Stimulated activated naive B cell treated with anti-CD40 and anti-IgM and Interleukin-4, amounts not matched to agents 10 μg/mL and 1 μg/mL and 100 μg/mL, for 72 hours (primary cell): ENCODE measurements at regions not wholly inside any gene's neighbourhood (a gene's known extent, or its start where the extent isn't known, plus 50 kb on each side); places are given as distances from the start of the nearest gene placed in this dataset.
A peak's percentile ranks its signal among the peaks of the same experiment; 100 is the strongest.

Experiments used
- ATAC-seq, 2 donors: fragments of 150-1000 bp; cut with Tn5 transposase; replicated peaks; 2 replicates each; pipeline ENCODE4 v1.10.0; 2021; ENCODE audit warnings: moderate library complexity in 1 of 2
- DNase-seq: peaks from one replicate; pipeline ENCODE4 v3.0.0; 2021
- H3K27ac Mint-ChIP-seq: one replicate; pipeline ENCODE4 v1.8.0; 2022; ENCODE audit warnings: mild to moderate bottlenecking, mixed read lengths
- H3K27me3 Mint-ChIP-seq, 2 donors: one replicate each; pipeline ENCODE4 v1.8.0; 2022; ENCODE audit warnings: mixed read lengths in 2 of 2
- H3K36me3 Mint-ChIP-seq, 2 donors: one replicate each; pipeline ENCODE4 v1.8.0; 2022; ENCODE audit warnings: mixed read lengths in 2 of 2, mild to moderate bottlenecking in 1 of 2
- H3K4me1 Mint-ChIP-seq, 2 donors: one replicate each; pipeline ENCODE4 v1.8.0; 2022; ENCODE audit warnings: mixed read lengths in 2 of 2, mild to moderate bottlenecking in 1 of 2
- H3K4me3 Mint-ChIP-seq, 2 donors: one replicate each; pipeline ENCODE4 v1.8.0; 2022; ENCODE audit warnings: mild to moderate bottlenecking in 2 of 2, mixed read lengths in 2 of 2, moderate library complexity in 1 of 2
- H3K9me3 Mint-ChIP-seq, 2 donors: one replicate each; pipeline ENCODE4 v1.8.0; 2022; ENCODE audit warnings: mixed read lengths in 2 of 2, mild to moderate bottlenecking in 1 of 2

GRCh38 chr3:181300033-181300432 is 310.5 kb upstream of the DNAJC19 start:
- peaks cover 6 to 8% of the 10 kb centered on the region in 2 donors for H3K27me3 Mint-ChIP-seq
- H3K27ac Mint-ChIP-seq: no peak overlapping the region
- no peak for ATAC-seq
- H3K9me3 Mint-ChIP-seq: peaks cover 0 to 1% of the 10 kb centered on the region in 2 donors
- no peak overlapping the region for H3K4me3 Mint-ChIP-seq
- no peak for DNase-seq
- no peaks in the 10 kb centered on the region for H3K4me1 Mint-ChIP-seq
- H3K36me3 Mint-ChIP-seq: no peaks in the 10 kb centered on the region

GRCh38 chr3:181298421-181298820 is 308.9 kb upstream of the DNAJC19 start:
- DNase-seq (no peak), ATAC-seq (no peak)
- Mint-ChIP-seq H3K27ac (no peak overlapping the region), H3K9me3 (peaks cover 0 to 1% of the 10 kb centered on the region in 2 donors), H3K36me3 (no peaks in the 10 kb centered on the region), H3K27me3 (peaks cover 5 to 6% of the 10 kb centered on the region in 2 donors), H3K4me3 (no peak overlapping the region), H3K4me1 (no peaks in the 10 kb centered on the region)

GRCh38 chr3:181292984-181293383 is 303.4 kb upstream of the DNAJC19 start:
- no peak overlapping the region for H3K27ac Mint-ChIP-seq
- no peak for ATAC-seq
- no peaks in the 10 kb centered on the region for H3K36me3 Mint-ChIP-seq
- H3K27me3 Mint-ChIP-seq: peaks cover 0 to 1% of the 10 kb centered on the region in 2 donors
- no peaks in the 10 kb centered on the region for H3K4me1 Mint-ChIP-seq
- DNase-seq: no peak
- H3K4me3 Mint-ChIP-seq: no peak overlapping the region
- H3K9me3 Mint-ChIP-seq: no peaks in the 10 kb centered on the region

GRCh38 chr3:181290941-181291340 is 301.4 kb upstream of the DNAJC19 start:
- no peak overlapping the region for H3K4me3 Mint-ChIP-seq
- H3K9me3 Mint-ChIP-seq: no peaks in the 10 kb centered on the region
- ATAC-seq (no peak), DNase-seq (no peak)
- no peaks in the 10 kb centered on the region for H3K4me1 Mint-ChIP-seq
- H3K27me3 Mint-ChIP-seq: no peaks in the 10 kb centered on the region
- no peaks in the 10 kb centered on the region for H3K36me3 Mint-ChIP-seq
- H3K27ac Mint-ChIP-seq: no peak overlapping the region

- Mint-ChIP-seq H3K27me3 (peaks cover 0 to 2% of the 10 kb centered on the region in 2 donors), H3K27ac (no peak overlapping the region), H3K4me3 (no peak overlapping the region), H3K9me3 (no peaks in the 10 kb centered on the region), H3K36me3 (no peaks in the 10 kb centered on the region), H3K4me1 (no peaks in the 10 kb centered on the region)
- DNase-seq (no peak), ATAC-seq (no peak)
Measured at GRCh38 chr3:181289306-181289705, 299.8 kb upstream of the DNAJC19 start.

GRCh38 chr3:181288145-181288544 is 298.6 kb upstream of the DNAJC19 start:
- no peak overlapping the region for H3K27ac Mint-ChIP-seq
- DNase-seq (no peak), ATAC-seq (no peak)
- H3K27me3 Mint-ChIP-seq: peaks cover 3 to 6% of the 10 kb centered on the region in 2 donors
- H3K4me3 Mint-ChIP-seq: no peak overlapping the region
- no peaks in the 10 kb centered on the region for H3K9me3 Mint-ChIP-seq
- no peaks in the 10 kb centered on the region for H3K36me3 Mint-ChIP-seq
- no peaks in the 10 kb centered on the region for H3K4me1 Mint-ChIP-seq

GRCh38 chr3:181279239-181279565 is 289.7 kb upstream of the DNAJC19 start:
- H3K4me1 Mint-ChIP-seq: no peaks in the 10 kb centered on the region
- ATAC-seq (no peak), DNase-seq (no peak)
- no peak overlapping the region for H3K27ac Mint-ChIP-seq
- no peaks in the 10 kb centered on the region for H3K9me3 Mint-ChIP-seq
- H3K4me3 Mint-ChIP-seq: no peak overlapping the region
- no peaks in the 10 kb centered on the region for H3K36me3 Mint-ChIP-seq
- peaks cover 6 to 11% of the 10 kb centered on the region in 2 donors for H3K27me3 Mint-ChIP-seq

GRCh38 chr3:181278468-181279238 is 289.1 kb upstream of the DNAJC19 start:
- H3K4me3 Mint-ChIP-seq: no peak overlapping the region
- ATAC-seq (no peak), DNase-seq (no peak)
- H3K4me1 Mint-ChIP-seq: no peaks in the 10 kb centered on the region
- H3K27ac Mint-ChIP-seq: no peak overlapping the region
- H3K27me3 Mint-ChIP-seq: peaks cover 6 to 9% of the 10 kb centered on the region in 2 donors
- H3K36me3 Mint-ChIP-seq: no peaks in the 10 kb centered on the region
- H3K9me3 Mint-ChIP-seq: no peaks in the 10 kb centered on the region

GRCh38 chr3:181276358-181276896 is 286.9 kb upstream of the DNAJC19 start:
- no peak overlapping the region for H3K4me3 Mint-ChIP-seq
- H3K27me3 Mint-ChIP-seq: peaks cover 0 to 9% of the 10 kb centered on the region in 2 donors
- H3K36me3 Mint-ChIP-seq: no peaks in the 10 kb centered on the region
- DNase-seq: no peak
- H3K9me3 Mint-ChIP-seq: no peaks in the 10 kb centered on the region
- no peak for ATAC-seq
- H3K4me1 Mint-ChIP-seq: no peaks in the 10 kb centered on the region
- H3K27ac Mint-ChIP-seq: no peak overlapping the region

- Mint-ChIP-seq H3K9me3 (no peaks in the 10 kb centered on the region), H3K27ac (no peak overlapping the region), H3K36me3 (no peaks in the 10 kb centered on the region), H3K4me3 (no peak overlapping the region), H3K4me1 (no peaks in the 10 kb centered on the region), H3K27me3 (peaks cover 0 to 9% of the 10 kb centered on the region in 2 donors)
- ATAC-seq (no peak), DNase-seq (no peak)
Measured at GRCh38 chr3:181274025-181274424, 284.5 kb upstream of the DNAJC19 start.

GRCh38 chr3:181267312-181267711 is 277.8 kb upstream of the DNAJC19 start:
- Mint-ChIP-seq H3K4me1 (no peaks in the 10 kb centered on the region), H3K9me3 (peaks cover 0 to 5% of the 10 kb centered on the region in 2 donors), H3K27me3 (peaks cover 0 to 8% of the 10 kb centered on the region in 2 donors), H3K27ac (no peak overlapping the region), H3K36me3 (no peaks in the 10 kb centered on the region), H3K4me3 (no peak overlapping the region)
- no peak for ATAC-seq
- no peak for DNase-seq

GRCh38 chr3:181265750-181266333 is 276.3 kb upstream of the DNAJC19 start:
- H3K27me3 Mint-ChIP-seq: peaks cover 0 to 8% of the 10 kb centered on the region in 2 donors
- peak in 1 of 2 donors; percentile 36 for ATAC-seq
- H3K36me3 Mint-ChIP-seq: no peaks in the 10 kb centered on the region
- no peak for DNase-seq
- peaks cover 0 to 5% of the 10 kb centered on the region in 2 donors for H3K9me3 Mint-ChIP-seq
- H3K27ac Mint-ChIP-seq: no peak overlapping the region
- H3K4me3 Mint-ChIP-seq: peak overlapping the region; percentile 52 to 77
- H3K4me1 Mint-ChIP-seq: no peaks in the 10 kb centered on the region

GRCh38 chr3:181264486-181264885 is 274.9 kb upstream of the DNAJC19 start:
- Mint-ChIP-seq H3K9me3 (peaks cover 0 to 5% of the 10 kb centered on the region in 2 donors), H3K27ac (no peak overlapping the region), H3K27me3 (peaks cover 0 to 8% of the 10 kb centered on the region in 2 donors), H3K36me3 (no peaks in the 10 kb centered on the region), H3K4me1 (no peaks in the 10 kb centered on the region), H3K4me3 (no peak overlapping the region)
- DNase-seq (no peak), ATAC-seq (no peak)

GRCh38 chr3:181253796-181254195 is 264.3 kb upstream of the DNAJC19 start:
- Mint-ChIP-seq H3K27ac (no peak overlapping the region), H3K4me1 (no peaks in the 10 kb centered on the region), H3K27me3 (peaks cover 0 to 6% of the 10 kb centered on the region in 2 donors), H3K36me3 (no peaks in the 10 kb centered on the region), H3K9me3 (no peaks in the 10 kb centered on the region), H3K4me3 (no peak overlapping the region)
- ATAC-seq (no peak), DNase-seq (no peak)

GRCh38 chr3:181252631-181253030 is 263.1 kb upstream of the DNAJC19 start:
- Mint-ChIP-seq H3K27me3 (no peaks in the 10 kb centered on the region), H3K4me1 (no peaks in the 10 kb centered on the region), H3K9me3 (no peaks in the 10 kb centered on the region), H3K36me3 (no peaks in the 10 kb centered on the region), H3K27ac (no peak overlapping the region), H3K4me3 (no peak overlapping the region)
- no peak for ATAC-seq
- DNase-seq: no peak
